GM18907 (cell line): ENCODE measurements at regions not wholly inside any gene's neighbourhood (a gene's known extent, or its start where the extent isn't known, plus 50 kb on each side); places are given as distances from the start of the nearest gene placed in this dataset.

Experiments
- ATAC-seq: cut with Tn5 transposase; IDR thresholded peaks from one replicate; pipeline ENCODE4 v1.9.1; 2021; ENCODE audit warnings: mild to moderate bottlenecking, moderate library complexity; ENCODE audit not compliant: unreplicated experiment

GRCh38 chr2:37425408-37425807 is 81.0 kb downstream of the QPCT start:
- ATAC-seq: no peak

DNA sequence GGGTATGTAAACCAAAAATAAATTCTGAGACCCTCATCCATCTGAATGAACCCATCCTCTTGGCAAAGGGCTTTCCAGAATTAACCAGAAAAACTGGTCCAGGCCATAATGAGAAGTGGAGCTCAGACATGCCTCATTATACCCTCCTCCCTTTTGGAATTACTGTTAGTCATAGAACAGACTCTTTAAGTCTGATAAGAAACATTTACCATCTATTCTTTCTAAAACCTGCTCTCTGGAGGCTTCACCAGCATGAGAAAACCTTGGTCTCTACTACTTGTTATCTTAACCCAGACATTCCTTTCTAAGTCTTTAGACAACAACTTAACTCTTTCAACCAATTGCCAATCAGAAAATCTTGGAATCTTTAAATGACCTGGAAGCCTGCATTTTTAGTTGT is 82.8 kb downstream of the QPCT start:
- ATAC-seq: no peak

DNA sequence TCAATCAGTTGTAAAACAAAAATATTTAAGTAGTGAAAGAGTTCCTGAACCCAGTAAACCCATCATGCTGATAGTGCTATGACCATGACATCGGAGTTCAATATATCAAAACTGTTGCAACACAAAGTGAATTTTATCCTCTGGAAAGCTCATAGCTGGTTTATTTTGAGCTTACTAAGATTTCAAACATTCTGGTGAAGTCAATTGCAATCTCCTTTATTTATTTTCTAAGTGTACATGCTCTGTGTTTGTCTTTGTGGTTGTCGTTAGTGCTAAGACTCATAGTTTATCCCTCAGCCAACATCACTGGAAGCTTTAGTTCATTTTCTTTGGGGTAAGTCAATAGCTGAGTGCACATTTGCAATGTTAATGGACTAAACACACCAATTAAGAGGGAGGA is 91.9 kb downstream of the QPCT start:
- no peak for ATAC-seq

DNA sequence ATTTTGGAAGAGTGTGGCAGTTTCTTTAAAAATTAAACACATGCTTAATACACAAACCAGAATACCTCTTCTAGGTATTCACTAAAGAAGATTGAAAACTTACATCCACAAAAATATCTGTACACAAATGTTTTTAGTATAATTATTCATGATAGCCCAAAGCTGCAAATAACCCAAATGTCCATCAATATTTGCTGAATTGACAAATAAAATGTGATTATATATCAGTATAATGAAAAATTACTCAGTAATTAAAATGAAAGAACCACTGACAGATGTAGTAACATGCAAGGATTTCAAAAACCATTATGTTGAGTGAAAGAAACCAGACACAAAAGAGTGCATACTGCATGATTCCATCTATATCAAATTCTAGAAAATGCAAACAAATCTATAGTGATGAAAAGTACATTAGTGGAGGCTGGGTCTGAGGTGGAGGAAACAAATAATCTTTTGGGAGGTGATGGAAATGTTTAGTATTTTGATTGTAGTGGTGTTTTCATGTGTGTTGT is 94.8 kb downstream of the QPCT start:
- no peak for ATAC-seq

DNA sequence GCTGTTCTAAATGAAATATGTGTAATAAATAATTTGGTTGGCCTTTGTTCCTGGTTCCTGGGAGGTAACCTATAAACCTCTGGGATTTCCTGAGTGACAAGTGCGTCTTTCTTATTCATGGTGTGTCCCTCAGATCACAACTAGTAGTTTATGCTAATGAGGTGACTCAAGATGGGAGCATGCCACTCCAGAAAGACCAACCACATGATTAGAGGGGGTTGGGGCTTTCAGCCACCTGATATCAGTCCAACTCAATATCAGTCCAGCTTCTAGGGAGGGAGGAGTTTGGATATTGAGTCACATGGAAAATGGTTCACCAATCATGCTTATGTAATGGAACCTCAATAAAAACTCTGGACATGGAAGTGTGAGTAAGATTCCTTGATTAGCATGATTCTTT is 96.6 kb downstream of the QPCT start:
- no peak for ATAC-seq

DNA sequence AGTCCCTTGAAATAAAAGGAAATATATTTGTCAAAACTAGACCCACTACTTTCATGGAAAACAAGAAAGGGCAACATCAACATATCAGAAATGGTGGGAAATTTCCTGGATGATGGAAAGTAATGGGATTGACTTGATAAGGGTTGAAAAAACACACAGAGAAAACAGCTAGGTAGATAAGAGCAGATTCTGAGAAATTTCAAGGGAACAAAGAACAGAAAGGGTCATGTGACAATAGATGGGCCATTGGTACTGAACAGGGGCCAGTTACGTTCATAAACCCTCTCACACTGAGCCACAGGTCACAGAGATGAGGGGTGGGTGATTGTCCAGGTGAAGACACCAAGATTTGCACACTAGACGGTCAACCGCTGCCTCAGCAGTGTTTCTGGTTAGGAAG is 98.7 kb downstream of the QPCT start:
- no peak for ATAC-seq

DNA sequence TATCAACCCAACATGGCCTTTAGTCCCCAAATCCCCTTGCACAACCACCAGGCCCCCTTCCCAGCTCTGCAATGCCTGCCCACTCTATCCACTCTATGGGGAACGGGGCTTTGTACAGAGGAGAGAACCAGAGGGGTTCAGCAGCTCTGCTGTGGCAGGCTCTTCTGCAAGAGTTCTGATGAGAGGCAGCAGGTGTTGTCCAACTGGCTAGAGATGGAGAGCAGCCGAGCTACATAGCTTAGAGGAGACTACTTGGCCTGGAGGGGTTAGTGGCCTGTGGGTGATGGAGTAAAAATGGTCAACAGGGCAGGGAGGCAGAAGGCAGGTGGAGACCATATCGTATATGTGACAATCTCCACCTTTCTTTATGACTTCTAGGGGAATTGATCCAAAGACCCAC is 103.0 kb downstream of the QPCT start:
- no peak for ATAC-seq

DNA sequence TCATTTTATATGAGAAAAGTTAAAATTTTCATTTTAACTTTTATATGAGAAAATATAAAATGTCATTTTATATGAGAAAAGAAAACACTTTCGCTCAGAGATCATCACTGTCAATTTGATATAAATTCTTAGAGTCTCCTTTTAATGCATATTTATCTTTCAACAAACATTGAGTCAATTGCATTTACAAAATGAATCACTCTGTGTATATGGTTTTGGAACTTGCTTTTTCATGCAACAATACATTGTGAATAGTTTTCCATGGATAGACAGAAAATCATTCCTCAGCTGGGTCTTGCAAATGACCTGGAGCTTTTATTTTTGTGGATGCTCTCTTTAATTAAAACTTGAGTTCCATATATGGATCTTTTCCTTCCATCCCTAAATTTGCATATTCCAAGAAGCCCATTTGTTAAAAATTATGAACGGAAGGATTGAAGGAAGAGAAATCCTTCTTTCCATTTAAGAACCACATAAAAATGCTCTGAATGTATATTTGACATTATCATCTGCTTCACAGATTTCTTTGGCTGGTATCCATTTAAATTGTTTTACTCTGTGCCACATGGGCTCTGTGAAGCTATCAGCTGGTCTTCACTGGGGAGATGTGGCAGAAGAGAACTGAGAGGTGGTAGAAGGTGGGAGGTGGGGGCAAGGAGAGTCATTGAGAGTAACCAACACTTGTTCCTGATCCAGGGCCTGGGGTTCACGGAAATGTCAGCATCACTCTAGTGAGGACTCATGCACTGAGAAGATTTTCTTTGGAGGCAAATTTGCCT is 104.1 kb downstream of the QPCT start:
- no peak for ATAC-seq

- no peak for ATAC-seq
Measured at GRCh38 chr2:37449761-37450296, 105.4 kb downstream of the QPCT start.

DNA sequence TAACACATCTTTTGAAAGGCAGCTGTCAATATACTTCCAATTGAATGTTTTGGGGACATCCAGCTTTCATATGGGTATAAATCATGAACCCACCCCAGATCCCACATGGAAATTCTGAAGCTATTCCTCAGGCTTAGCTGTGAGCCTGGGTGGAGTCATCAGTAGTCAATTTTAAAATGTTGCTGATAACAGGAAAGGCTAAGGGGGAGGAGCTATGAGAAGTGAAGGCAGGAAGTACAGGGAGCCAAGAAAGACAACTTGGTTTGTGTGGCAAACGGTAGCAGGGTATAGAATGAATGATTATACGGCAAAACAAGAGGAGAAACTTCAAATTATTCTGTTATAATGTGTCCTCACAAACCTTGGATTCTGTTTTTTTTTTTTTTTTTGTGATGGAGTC is 108.6 kb downstream of the QPCT start:
- ATAC-seq: no peak

- ATAC-seq: no peak
Measured at GRCh38 chr2:37454851-37455762, 110.7 kb downstream of the QPCT start.

DNA sequence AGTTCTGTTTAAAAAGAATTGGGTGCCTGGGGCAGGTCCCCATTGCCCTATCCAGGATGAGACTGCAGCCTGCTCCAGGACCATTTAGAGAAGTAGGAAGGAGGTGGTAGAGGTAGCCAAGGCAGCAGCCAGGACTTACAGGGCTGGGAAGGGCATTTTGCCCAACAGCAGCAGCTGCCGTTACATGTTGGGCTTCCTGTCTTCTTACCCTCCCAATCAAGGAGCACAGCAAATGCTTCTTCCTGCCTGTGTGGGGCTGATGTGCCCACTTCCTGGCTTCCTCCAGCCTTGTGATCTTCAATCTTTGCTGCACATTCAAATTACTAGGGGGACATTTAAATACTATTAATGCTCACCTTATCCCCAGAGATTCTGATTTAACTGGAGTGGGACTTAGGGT is 112.0 kb downstream of the QPCT start:
- no peak for ATAC-seq

DNA sequence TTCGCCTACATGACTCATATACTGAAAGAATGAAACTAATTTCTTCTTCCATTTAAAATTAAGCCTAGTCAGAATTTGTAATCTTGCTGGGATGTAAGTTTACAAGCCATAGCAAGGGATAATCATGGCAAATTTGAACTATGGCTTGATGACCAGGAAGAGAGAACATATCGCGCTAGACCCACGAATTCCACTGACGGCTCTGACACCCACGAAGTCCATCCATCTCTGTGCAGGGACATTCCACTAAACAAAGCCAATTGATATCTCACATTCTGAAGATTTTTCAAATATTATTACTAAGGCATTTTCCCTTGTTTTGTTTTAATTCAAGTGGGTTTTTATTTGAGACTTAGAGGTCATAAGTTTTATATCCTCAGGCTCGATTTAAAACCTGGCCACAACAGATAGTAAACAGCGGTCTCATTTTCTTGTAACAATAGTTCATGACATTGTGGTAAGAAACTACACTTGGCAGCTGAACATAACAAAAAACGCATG is 113.0 kb downstream of the QPCT start:
- no peak for ATAC-seq

DNA sequence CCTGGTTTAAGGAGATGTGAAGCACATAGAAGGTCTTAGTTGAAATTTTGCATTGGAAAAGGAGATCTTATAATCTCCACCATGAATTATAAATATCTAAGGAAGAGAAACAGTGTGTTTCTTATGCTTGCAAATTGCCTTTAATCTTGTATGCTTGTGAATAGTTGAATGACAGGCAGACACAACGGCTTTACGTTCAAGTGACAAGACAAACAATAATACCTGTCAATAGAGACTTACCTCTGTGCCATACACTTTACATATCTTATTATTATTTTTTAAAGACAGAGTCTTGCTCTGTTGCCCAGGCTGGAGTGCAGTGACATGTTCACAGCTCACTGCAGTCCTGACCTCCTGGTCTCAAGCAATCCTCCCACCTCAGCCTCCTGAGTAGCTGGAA is 113.7 kb downstream of the QPCT start:
- ATAC-seq: no peak

DNA sequence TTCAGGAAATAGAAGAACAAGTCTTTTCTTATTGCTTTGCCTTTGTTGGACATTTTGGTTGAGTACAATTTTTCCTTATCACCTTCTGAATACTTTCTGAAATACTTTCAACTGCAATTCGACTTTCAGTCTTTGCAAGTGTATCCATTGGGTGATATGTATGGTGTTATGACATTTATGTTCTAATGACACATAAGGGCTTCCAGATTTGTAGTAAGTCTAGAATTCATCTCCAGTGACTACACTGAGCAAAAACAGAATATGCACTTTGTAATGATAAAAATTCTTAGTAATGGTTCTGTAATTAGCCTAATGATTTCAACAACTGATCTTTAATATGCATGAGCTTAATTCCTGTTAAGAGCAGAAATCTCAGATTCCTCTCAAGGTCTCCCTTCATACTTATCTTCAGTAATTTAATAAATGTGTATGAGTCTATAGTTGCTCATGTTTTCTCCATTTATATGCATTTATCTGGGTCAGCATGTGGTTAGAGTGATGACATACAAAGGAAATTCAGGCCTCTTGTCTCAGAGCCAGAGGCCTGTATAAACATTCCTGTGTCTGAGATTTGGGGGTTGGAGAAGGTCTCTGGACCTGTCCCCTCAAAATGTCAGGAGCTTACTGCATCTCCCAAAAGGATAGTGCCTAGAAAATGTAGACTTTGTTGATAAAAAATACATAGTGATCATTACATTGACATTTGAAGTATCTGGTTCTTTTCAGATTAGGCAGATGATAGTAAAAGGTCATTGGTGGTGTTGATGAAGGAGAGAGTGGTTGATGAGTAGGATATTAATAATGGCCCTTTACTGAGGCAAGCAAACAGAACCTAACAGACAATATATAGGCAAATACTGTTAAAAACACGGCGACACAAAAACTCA is 114.9 kb downstream of the QPCT start:
- ATAC-seq: no peak

DNA sequence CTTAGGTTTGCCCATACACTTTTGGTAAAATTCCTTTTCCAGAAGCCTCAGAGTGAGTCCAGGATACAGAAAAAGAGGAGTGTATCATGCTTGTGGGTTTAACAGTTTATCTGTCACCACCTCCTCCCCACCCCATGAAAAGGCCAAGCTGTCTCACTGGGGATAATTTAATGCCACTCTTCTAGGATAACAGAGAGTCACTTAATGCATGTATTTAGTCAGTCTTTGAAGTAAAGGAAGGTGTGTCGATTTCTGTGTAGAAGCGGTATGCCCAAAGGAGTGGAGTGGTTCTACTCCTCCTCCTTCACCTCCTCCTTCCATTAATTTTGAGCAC is 116.4 kb downstream of the QPCT start:
- ATAC-seq: no peak

DNA sequence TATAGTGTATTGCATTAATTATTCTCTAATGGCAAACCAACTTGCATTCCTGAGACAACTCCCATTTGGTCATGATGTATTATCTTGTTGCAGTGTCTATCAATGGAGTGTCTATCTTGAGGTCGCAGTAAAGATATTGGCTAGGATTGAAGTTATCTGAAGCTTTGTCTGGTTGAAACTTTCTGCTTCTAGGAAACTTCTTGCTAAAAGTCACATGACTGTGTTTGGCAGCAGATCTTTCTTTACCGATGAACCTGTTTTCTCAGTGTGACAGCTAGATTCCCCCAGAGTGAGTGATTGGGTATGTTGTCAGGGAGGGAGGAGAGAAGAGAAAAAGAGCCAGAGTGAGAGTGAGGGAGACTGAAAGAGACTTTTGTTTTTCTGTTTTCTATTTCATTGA is 119.6 kb downstream of the QPCT start:
- ATAC-seq: no peak

- ATAC-seq: no peak
Measured at GRCh38 chr2:37466533-37467222, 122.2 kb downstream of the QPCT start.

DNA sequence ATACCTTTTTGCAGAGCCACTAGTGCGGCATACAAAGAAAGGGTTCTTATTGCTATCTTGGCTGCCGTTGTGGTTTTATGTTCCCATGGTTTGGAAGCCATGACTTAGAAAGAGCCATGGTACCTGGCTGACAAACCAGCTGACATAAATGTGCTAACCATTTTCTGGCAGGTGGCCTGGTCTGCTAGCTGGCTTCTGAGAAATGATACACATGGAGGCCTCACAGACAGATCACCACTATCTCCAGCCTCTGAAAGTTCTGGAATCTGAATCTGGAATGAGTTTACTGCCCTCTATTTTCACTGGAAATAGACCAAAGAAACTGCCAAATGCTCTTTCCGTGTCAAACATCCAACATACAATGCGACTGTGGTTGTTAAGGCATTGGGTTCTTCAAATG is 123.7 kb downstream of the QPCT start:
- no peak for ATAC-seq

- no peak for ATAC-seq
Measured at GRCh38 chr2:37469126-37469525, 124.7 kb downstream of the QPCT start.
